Upper lobe of right lung (tissue), 1 donor: ENCODE measurements at regions not wholly inside any gene's neighbourhood (a gene's known extent, or its start where the extent isn't known, plus 50 kb on each side); places are given as distances from the start of the nearest gene placed in this dataset.

Experiments
- ATAC-seq: fragments of 200-7000 bp; cut with Tn5 transposase; one replicate; pipeline ENCODE4 v1.9.1; 2020; ENCODE audit warnings: mild to moderate bottlenecking, moderate library complexity
- DNase-seq: peaks from one replicate; pipeline ENCODE4 v3.0.0-alpha.2; 2020
- H3K27ac ChIP-seq: fragments of 200-600 bp; one replicate; pipeline ENCODE4 v1.8.0; 2022
- H3K27me3 ChIP-seq: fragments of 200-600 bp; one replicate; pipeline ENCODE4 v1.8.0; 2022; ENCODE audit warnings: mild to moderate bottlenecking
- H3K36me3 ChIP-seq: fragments of 200-600 bp; one replicate; pipeline ENCODE4 v1.8.0; 2022
- H3K4me1 ChIP-seq: fragments of 200-600 bp; one replicate; pipeline ENCODE4 v1.8.0; 2022
- H3K4me3 ChIP-seq: fragments of 200-600 bp; one replicate; pipeline ENCODE4 v1.8.0; 2022; ENCODE audit warnings: mild to moderate bottlenecking
- H3K9me3 ChIP-seq: fragments of 200-600 bp; one replicate; pipeline ENCODE4 v1.8.0; 2022
- CTCF ChIP-seq: fragments of 200-600 bp; IDR thresholded peaks from one replicate; pipeline ENCODE4 v1.8.0; 2022; ENCODE audit warnings: antibody characterized with exemption
- intact Hi-C: fragments of 100-400 bp; cut with DNase I; formaldehyde crosslinking; loops from one replicate; pipeline ENCODE4 v1.11.0; 2022
- donor health status: DM: no; HTN: yes; CAD: no; lungs with severe emphysema.

- Histone ChIP-seq H3K36me3 (no peaks in the 10 kb centered on the region), H3K4me3 (no peak overlapping the region), H3K9me3 (no peaks in the 10 kb centered on the region), H3K27ac (peak overlapping the region; percentile 55), H3K27me3 (no peaks in the 10 kb centered on the region), H3K4me1 (no peaks in the 10 kb centered on the region)
- no peak for TF ChIP-seq CTCF
- intact Hi-C loops = no loop called here
- DNase-seq = no peak
- ATAC-seq = no peak
Observed at GRCh38 chr5:159765135-159765433, 151.2 kb upstream of the ADRA1B start.

GRCh38 chr5:159765760-159766517 is 150.3 kb upstream of the ADRA1B start:
- H3K4me1 ChIP-seq = no peaks in the 10 kb centered on the region
- DNase-seq (no peak), ATAC-seq (no peak)
- no peaks in the 10 kb centered on the region for H3K36me3 ChIP-seq
- no peak for TF ChIP-seq CTCF
- intact Hi-C loops = no loop called here
- H3K27ac ChIP-seq = no peak overlapping the region
- no peaks in the 10 kb centered on the region for H3K27me3 ChIP-seq
- no peaks in the 10 kb centered on the region for H3K9me3 ChIP-seq
- no peak overlapping the region for H3K4me3 ChIP-seq

- H3K4me1 ChIP-seq = no peaks in the 10 kb centered on the region
- TF ChIP-seq CTCF = no peak
- H3K9me3 ChIP-seq = no peaks in the 10 kb centered on the region
- H3K27ac ChIP-seq = peak overlapping the region; percentile 0
- DNase-seq (no peak), ATAC-seq (no peak)
- H3K36me3 ChIP-seq = no peaks in the 10 kb centered on the region
- no peaks in the 10 kb centered on the region for H3K27me3 ChIP-seq
- intact Hi-C loops = no loop called here
- no peak overlapping the region for H3K4me3 ChIP-seq
Observed at GRCh38 chr5:159768243-159768642, 148.0 kb upstream of the ADRA1B start.

- ATAC-seq = no peak
- Histone ChIP-seq H3K27ac (no peak overlapping the region), H3K4me3 (peak overlapping the region; percentile 42), H3K9me3 (no peaks in the 10 kb centered on the region), H3K27me3 (peaks cover 9% of the 10 kb centered on the region), H3K36me3 (no peaks in the 10 kb centered on the region), H3K4me1 (no peaks in the 10 kb centered on the region)
- DNase-seq = no peak
- TF ChIP-seq CTCF = no peak
- intact Hi-C loops = no loop called here
Observed at GRCh38 chr5:159772698-159773061, 143.6 kb upstream of the ADRA1B start.

GRCh38 chr5:159773062-159773924 is 143.0 kb upstream of the ADRA1B start:
- ATAC-seq (peak; percentile 90), DNase-seq (peak; percentile 86)
- no peaks in the 10 kb centered on the region for H3K36me3 ChIP-seq
- H3K27ac ChIP-seq = no peak overlapping the region
- peak overlapping the region; percentile 42 for H3K4me3 ChIP-seq
- intact Hi-C loops = no loop called here
- no peaks in the 10 kb centered on the region for H3K4me1 ChIP-seq
- peaks cover 9% of the 10 kb centered on the region for H3K27me3 ChIP-seq
- peak; percentile 14 for TF ChIP-seq CTCF
- H3K9me3 ChIP-seq = no peaks in the 10 kb centered on the region
